ENCODE measurements at regions not wholly inside any gene's neighbourhood (a gene's known extent, or its start where the extent isn't known, plus 50 kb on each side); places are given as distances from the start of the nearest gene placed in this dataset.

- DNase-seq (no peak), ATAC-seq (ENCODE audit: low read depth in 2 of 2) (no peak)
- no peaks in the 10 kb centered on the region for H3K36me3 Mint-ChIP-seq
- Histone ChIP-seq H3K4me1 (ENCODE audit: control insufficient read depth, insufficient read depth, low read length, poor library complexity, severe bottlenecking) (no peaks in the 10 kb centered on the region), H3K36me3 (ENCODE audit: control insufficient read depth, insufficient read depth, low read length) (no peaks in the 10 kb centered on the region), H3K27me3 (ENCODE audit: control insufficient read depth, insufficient read depth, low read length) (no peaks in the 10 kb centered on the region), H3K27ac (ENCODE audit: insufficient read depth, low read length, poor library complexity, severe bottlenecking) (no peak overlapping the region), H3K4me3 (ENCODE audit: low read depth, low read length) (no peak overlapping the region), H3K9me3 (ENCODE audit: control insufficient read depth in 2 of 2, low read length in 2 of 2) (no peaks in the 10 kb centered on the region)
- H3K27ac Mint-ChIP-seq = no peak overlapping the region
- peaks cover 8% of the 10 kb centered on the region for H3K27me3 Mint-ChIP-seq
- H3K4me1 Mint-ChIP-seq = peaks cover 0 to 3% (median 0%) of the 10 kb centered on the region in 4 donors
- no peak overlapping the region for H3K4me3 Mint-ChIP-seq
- H3K9me3 Mint-ChIP-seq = peaks cover 0 to 6% (median 0%) of the 10 kb centered on the region in 7 donors
These were observed 69.8 kb upstream of the EGFLAM start for GRCh38 chr5:38188591-38188990.

GRCh38 chr5:38187532-38187931 lies 70.8 kb upstream of the EGFLAM start:
- no peaks in the 10 kb centered on the region for H3K36me3 Mint-ChIP-seq
- no peak for ATAC-seq (ENCODE audit: low read depth in 2 of 2)
- DNase-seq = no peak
- H3K27ac Mint-ChIP-seq = no peak overlapping the region
- no peaks in the 10 kb centered on the region for H3K27me3 ChIP-seq (ENCODE audit: control insufficient read depth, insufficient read depth, low read length)
- H3K9me3 Mint-ChIP-seq = peaks cover 0 to 6% (median 0%) of the 10 kb centered on the region in 7 donors
- no peaks in the 10 kb centered on the region for H3K36me3 ChIP-seq (ENCODE audit: control insufficient read depth, insufficient read depth, low read length)
- H3K27me3 Mint-ChIP-seq = peaks cover 4% of the 10 kb centered on the region
- H3K4me3 Mint-ChIP-seq = no peak overlapping the region
- no peak overlapping the region for H3K27ac ChIP-seq (ENCODE audit: insufficient read depth, low read length, poor library complexity, severe bottlenecking)
- no peak overlapping the region for H3K4me3 ChIP-seq (ENCODE audit: low read depth, low read length)
- no peaks in the 10 kb centered on the region for H3K9me3 ChIP-seq (ENCODE audit: control insufficient read depth in 2 of 2, low read length in 2 of 2)
- H3K4me1 ChIP-seq (ENCODE audit: control insufficient read depth, insufficient read depth, low read length, poor library complexity, severe bottlenecking) = no peaks in the 10 kb centered on the region
- no peaks in the 10 kb centered on the region for H3K4me1 Mint-ChIP-seq

GRCh38 chr5:38184627-38185026 lies 73.7 kb upstream of the EGFLAM start:
- H3K27ac ChIP-seq (ENCODE audit: insufficient read depth, low read length, poor library complexity, severe bottlenecking) = no peak overlapping the region
- no peak for DNase-seq
- no peaks in the 10 kb centered on the region for H3K9me3 ChIP-seq (ENCODE audit: control insufficient read depth in 2 of 2, low read length in 2 of 2)
- Mint-ChIP-seq H3K36me3 (no peaks in the 10 kb centered on the region), H3K27me3 (peaks cover 4% of the 10 kb centered on the region), H3K4me1 (no peaks in the 10 kb centered on the region), H3K27ac (no peak overlapping the region), H3K4me3 (no peak overlapping the region), H3K9me3 (peaks cover 0 to 2% (median 0%) of the 10 kb centered on the region in 7 donors)
- H3K36me3 ChIP-seq (ENCODE audit: control insufficient read depth, insufficient read depth, low read length) = no peaks in the 10 kb centered on the region
- H3K4me1 ChIP-seq (ENCODE audit: control insufficient read depth, insufficient read depth, low read length, poor library complexity, severe bottlenecking) = no peaks in the 10 kb centered on the region
- H3K4me3 ChIP-seq (ENCODE audit: low read depth, low read length) = no peak overlapping the region
- no peaks in the 10 kb centered on the region for H3K27me3 ChIP-seq (ENCODE audit: control insufficient read depth, insufficient read depth, low read length)
- ATAC-seq (ENCODE audit: low read depth in 2 of 2) = no peak

GRCh38 chr5:38182991-38183390 lies 75.4 kb upstream of the EGFLAM start:
- H3K36me3 Mint-ChIP-seq = no peaks in the 10 kb centered on the region
- peaks cover 4% of the 10 kb centered on the region for H3K27me3 Mint-ChIP-seq
- H3K4me1 Mint-ChIP-seq = no peaks in the 10 kb centered on the region
- no peak overlapping the region for H3K4me3 Mint-ChIP-seq
- ATAC-seq (ENCODE audit: low read depth in 2 of 2) (no peak), DNase-seq (no peak)
- Histone ChIP-seq H3K9me3 (ENCODE audit: control insufficient read depth in 2 of 2, low read length in 2 of 2) (no peaks in the 10 kb centered on the region), H3K36me3 (ENCODE audit: control insufficient read depth, insufficient read depth, low read length) (no peaks in the 10 kb centered on the region), H3K27ac (ENCODE audit: insufficient read depth, low read length, poor library complexity, severe bottlenecking) (no peak overlapping the region), H3K4me1 (ENCODE audit: control insufficient read depth, insufficient read depth, low read length, poor library complexity, severe bottlenecking) (no peaks in the 10 kb centered on the region), H3K27me3 (ENCODE audit: control insufficient read depth, insufficient read depth, low read length) (no peaks in the 10 kb centered on the region), H3K4me3 (ENCODE audit: low read depth, low read length) (no peak overlapping the region)
- H3K9me3 Mint-ChIP-seq = peaks cover 0 to 2% (median 0%) of the 10 kb centered on the region in 7 donors
- H3K27ac Mint-ChIP-seq = no peak overlapping the region

GRCh38 chr5:38168029-38168428 lies 90.3 kb upstream of the EGFLAM start:
- H3K27ac Mint-ChIP-seq = no peak overlapping the region
- no peaks in the 10 kb centered on the region for H3K36me3 Mint-ChIP-seq

GRCh38 chr5:38167562-38167996 lies 90.8 kb upstream of the EGFLAM start:
- Histone ChIP-seq H3K4me1 (ENCODE audit: control insufficient read depth, insufficient read depth, low read length, poor library complexity, severe bottlenecking) (no peaks in the 10 kb centered on the region), H3K27ac (ENCODE audit: insufficient read depth, low read length, poor library complexity, severe bottlenecking) (no peak overlapping the region), H3K27me3 (ENCODE audit: control insufficient read depth, insufficient read depth, low read length) (no peaks in the 10 kb centered on the region), H3K4me3 (ENCODE audit: low read depth, low read length) (no peak overlapping the region), H3K36me3 (ENCODE audit: control insufficient read depth, insufficient read depth, low read length) (no peaks in the 10 kb centered on the region), H3K9me3 (ENCODE audit: control insufficient read depth in 2 of 2, low read length in 2 of 2) (no peaks in the 10 kb centered on the region)
- Mint-ChIP-seq H3K27ac (peak overlapping the region in 1 of 3 donors; percentile 43), H3K9me3 (peaks cover 0 to 8% (median 0%) of the 10 kb centered on the region in 7 donors), H3K36me3 (no peaks in the 10 kb centered on the region), H3K4me1 (no peaks in the 10 kb centered on the region), H3K4me3 (no peak overlapping the region), H3K27me3 (no peaks in the 10 kb centered on the region)
- ATAC-seq (ENCODE audit: low read depth in 2 of 2) = no peak
- DNase-seq = no peak

More at GRCh38 chr5:38168029-38168428, 90.3 kb upstream of the EGFLAM start:
- Histone ChIP-seq H3K4me1 (ENCODE audit: control insufficient read depth, insufficient read depth, low read length, poor library complexity, severe bottlenecking) (no peaks in the 10 kb centered on the region), H3K4me3 (ENCODE audit: low read depth, low read length) (no peak overlapping the region), H3K9me3 (ENCODE audit: control insufficient read depth in 2 of 2, low read length in 2 of 2) (no peaks in the 10 kb centered on the region), H3K27ac (ENCODE audit: insufficient read depth, low read length, poor library complexity, severe bottlenecking) (no peak overlapping the region), H3K36me3 (ENCODE audit: control insufficient read depth, insufficient read depth, low read length) (no peaks in the 10 kb centered on the region), H3K27me3 (ENCODE audit: control insufficient read depth, insufficient read depth, low read length) (no peaks in the 10 kb centered on the region)
- ATAC-seq (ENCODE audit: low read depth in 2 of 2) (no peak), DNase-seq (no peak)
- Mint-ChIP-seq H3K27me3 (no peaks in the 10 kb centered on the region), H3K9me3 (peaks cover 0 to 8% (median 0%) of the 10 kb centered on the region in 7 donors), H3K4me3 (no peak overlapping the region), H3K4me1 (no peaks in the 10 kb centered on the region)

GRCh38 chr5:38166832-38167231 lies 91.5 kb upstream of the EGFLAM start:
- DNase-seq = no peak
- Mint-ChIP-seq H3K27me3 (no peaks in the 10 kb centered on the region), H3K4me3 (no peak overlapping the region), H3K36me3 (no peaks in the 10 kb centered on the region), H3K4me1 (no peaks in the 10 kb centered on the region), H3K9me3 (peaks cover 0 to 8% (median 0%) of the 10 kb centered on the region in 7 donors), H3K27ac (no peak overlapping the region)
- no peak for ATAC-seq (ENCODE audit: low read depth in 2 of 2)
- Histone ChIP-seq H3K4me1 (ENCODE audit: control insufficient read depth, insufficient read depth, low read length, poor library complexity, severe bottlenecking) (no peaks in the 10 kb centered on the region), H3K9me3 (ENCODE audit: control insufficient read depth in 2 of 2, low read length in 2 of 2) (no peaks in the 10 kb centered on the region), H3K27me3 (ENCODE audit: control insufficient read depth, insufficient read depth, low read length) (no peaks in the 10 kb centered on the region), H3K27ac (ENCODE audit: insufficient read depth, low read length, poor library complexity, severe bottlenecking) (no peak overlapping the region), H3K4me3 (ENCODE audit: low read depth, low read length) (no peak overlapping the region), H3K36me3 (ENCODE audit: control insufficient read depth, insufficient read depth, low read length) (no peaks in the 10 kb centered on the region)

- no peaks in the 10 kb centered on the region for H3K27me3 ChIP-seq (ENCODE audit: control insufficient read depth, insufficient read depth, low read length)
- H3K4me1 ChIP-seq (ENCODE audit: control insufficient read depth, insufficient read depth, low read length, poor library complexity, severe bottlenecking) = no peaks in the 10 kb centered on the region
- Mint-ChIP-seq H3K4me3 (peak overlapping the region in 1 of 4 donors; percentile 48), H3K27ac (no peak overlapping the region), H3K9me3 (peaks cover 0 to 8% (median 0%) of the 10 kb centered on the region in 7 donors), H3K4me1 (no peaks in the 10 kb centered on the region), H3K27me3 (no peaks in the 10 kb centered on the region), H3K36me3 (no peaks in the 10 kb centered on the region)
- no peaks in the 10 kb centered on the region for H3K36me3 ChIP-seq (ENCODE audit: control insufficient read depth, insufficient read depth, low read length)
- ATAC-seq (ENCODE audit: low read depth in 2 of 2) (no peak), DNase-seq (no peak)
- H3K27ac ChIP-seq (ENCODE audit: insufficient read depth, low read length, poor library complexity, severe bottlenecking) = no peak overlapping the region
- no peaks in the 10 kb centered on the region for H3K9me3 ChIP-seq (ENCODE audit: control insufficient read depth in 2 of 2, low read length in 2 of 2)
- H3K4me3 ChIP-seq (ENCODE audit: low read depth, low read length) = no peak overlapping the region
These were observed 92.9 kb upstream of the EGFLAM start for GRCh38 chr5:38165435-38165834.

Measured in CD4-positive, CD25-positive, alpha-beta regulatory T cell (primary cell).